GM23338 (cell line): ENCODE measurements at regions not wholly inside any gene's neighbourhood (a gene's known extent, or its start where the extent isn't known, plus 50 kb on each side); places are given as distances from the start of the nearest gene placed in this dataset.

Experiments used
- ATAC-seq: fragments of 200-7000 bp; cut with Tn5 transposase; 3 replicates; pipeline ENCODE4 v1.9.1; 2020
- DNase-seq: peaks from one replicate; pipeline ENCODE4 v3.0.0-alpha.2; 2015; ENCODE audit warnings: low spot score
- H2AFZ ChIP-seq: fragments of 200-600 bp; sonication (generic); 2 replicates; pipeline ENCODE4 v1.8.0; 2016; ENCODE audit warnings: antibody characterized with exemption, mild to moderate bottlenecking, moderate library complexity
- H3F3A ChIP-seq: fragments of 200-600 bp; sonication (generic); replicated peaks from 2 replicates; pipeline ENCODE4 v1.8.0; 2017; ENCODE audit warnings: antibody characterized with exemption, mixed run types, low read depth
- H3K27ac ChIP-seq: fragments of 200-600 bp; sonication (generic); 2 replicates; pipeline ENCODE4 v1.6.1; 2016; ENCODE audit warnings: low read depth
- H3K27me3 ChIP-seq: fragments of 200-600 bp; sonication (generic); 2 replicates; pipeline ENCODE4 v1.8.0; 2016; ENCODE audit warnings: mild to moderate bottlenecking, mixed run types, moderate library complexity; ENCODE audit not compliant: insufficient read depth
- H3K36me3 ChIP-seq: fragments of 200-600 bp; sonication (generic); 2 replicates; pipeline ENCODE4 v1.8.0; 2016; ENCODE audit warnings: mild to moderate bottlenecking; ENCODE audit not compliant: insufficient read depth
- H3K4me1 ChIP-seq: fragments of 200-600 bp; sonication (generic); 2 replicates; pipeline ENCODE4 v1.8.0; 2016; ENCODE audit warnings: mild to moderate bottlenecking, moderate library complexity; ENCODE audit not compliant: insufficient read depth
- H3K4me2 ChIP-seq: fragments of 200-600 bp; sonication (generic); 2 replicates; pipeline ENCODE4 v1.7.1; 2017; ENCODE audit warnings: mixed run types
- H3K4me3 ChIP-seq: fragments of 200-600 bp; sonication (generic); 2 replicates; pipeline ENCODE4 v1.6.1; 2016; ENCODE audit warnings: mixed run types
- H3K79me2 ChIP-seq: fragments of 200-600 bp; sonication (generic); replicated peaks from 2 replicates; pipeline ENCODE4 v1.8.0; 2017; ENCODE audit warnings: mild to moderate bottlenecking; ENCODE audit not compliant: insufficient read depth
- H3K9me2 ChIP-seq: fragments of 200-600 bp; sonication (generic); 2 replicates; pipeline ENCODE4 v1.8.0; 2017; ENCODE audit not compliant: insufficient read depth
- H4K20me1 ChIP-seq: fragments of 200-600 bp; sonication (generic); replicated peaks from 2 replicates; pipeline ENCODE4 v1.8.0; 2017; ENCODE audit warnings: mild to moderate bottlenecking; ENCODE audit not compliant: insufficient read depth
- H3K27ac Mint-ChIP-seq: 2 replicates; pipeline ENCODE4 v1.8.0; 2020; ENCODE audit warnings: inconsistent platforms, mild to moderate bottlenecking, moderate library complexity, mixed read lengths
- H3K27me3 Mint-ChIP-seq: 3 replicates; pipeline ENCODE4 v1.8.0; 2022; ENCODE audit warnings: low read depth, mild to moderate bottlenecking, moderate library complexity, mixed read lengths, inconsistent platforms; ENCODE audit not compliant: insufficient read depth, poor library complexity
- H3K36me3 Mint-ChIP-seq: 3 replicates; pipeline ENCODE4 v1.8.0; 2021; ENCODE audit warnings: low read depth, mild to moderate bottlenecking, inconsistent platforms, moderate library complexity, mixed read lengths
- H3K4me1 Mint-ChIP-seq: 3 replicates; pipeline ENCODE4 v1.8.0; 2020; ENCODE audit warnings: mild to moderate bottlenecking, inconsistent platforms, mixed read lengths
- H3K4me3 Mint-ChIP-seq: 3 replicates; pipeline ENCODE4 v1.8.0; 2021; ENCODE audit warnings: moderate library complexity, mild to moderate bottlenecking, inconsistent platforms, mixed read lengths
- H3K9me3 Mint-ChIP-seq: 3 replicates; pipeline ENCODE4 v1.8.0; 2020; ENCODE audit warnings: moderate library complexity, mild to moderate bottlenecking, inconsistent platforms, mixed read lengths
- CREB1 ChIP-seq: fragments of 250-450 bp; sonication (Bioruptor Pico); IDR thresholded peaks from 2 replicates; pipeline ENCODE4 v1.5.0; 2020; ENCODE audit warnings: low read depth, mild to moderate bottlenecking, moderate library complexity
- EZH2phosphoT487 ChIP-seq: fragments of 200-600 bp; sonication (generic); IDR thresholded peaks from one replicate; pipeline ENCODE4 v1.8.1; 2018; ENCODE audit warnings: antibody characterized with exemption; ENCODE audit not compliant: unreplicated experiment
- JUNB ChIP-seq: IDR thresholded peaks from one replicate; pipeline ENCODE4 v1.6.1; 2016; ENCODE audit warnings: antibody characterized with exemption; ENCODE audit not compliant: unreplicated experiment
- NANOG ChIP-seq: IDR thresholded peaks from 2 replicates; pipeline ENCODE4 v1.6.1; 2016; ENCODE audit warnings: antibody characterized with exemption, borderline replicate concordance
- POLR2AphosphoS5 ChIP-seq: IDR thresholded peaks from 2 replicates; pipeline ENCODE4 v1.6.1; 2016; ENCODE audit warnings: antibody characterized with exemption, low read depth
- TF ChIP-seq, protein P1 (sequence below): fragments of 250-450 bp; sonication (Bioruptor Pico); IDR thresholded peaks from 2 replicates; pipeline ENCODE4 v1.5.0; 2020; ENCODE audit warnings: mild to moderate bottlenecking, moderate library complexity

DNA sequence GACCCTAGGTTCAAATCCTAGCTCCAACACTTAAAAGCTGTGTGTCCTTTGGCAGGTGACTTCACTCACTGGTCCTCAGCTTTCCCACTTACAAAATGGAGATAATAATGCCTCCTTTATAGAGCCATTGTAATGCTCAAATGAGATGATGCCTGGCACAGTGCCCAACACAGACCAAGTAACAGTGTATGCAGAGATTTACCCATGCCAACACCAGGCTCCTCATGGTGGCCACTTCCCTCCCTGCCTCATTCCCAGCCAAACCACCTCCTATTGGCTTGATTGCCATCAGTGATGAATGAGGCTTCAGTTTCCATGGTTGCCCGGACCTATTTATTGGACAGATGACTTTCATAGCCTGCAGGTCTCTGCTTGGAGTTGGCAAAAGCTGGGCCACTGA is 469.4 kb downstream of the CDK5RAP2 start:
- Mint-ChIP-seq H3K9me3 (peaks cover 6% of the 10 kb centered on the region; the same call in 1 of the 3 replicates), H3K27me3 (peaks cover 1% of the 10 kb centered on the region)
- no peaks in the 10 kb centered on the region for H4K20me1 ChIP-seq

More for the DNA sequence above, 469.4 kb downstream of the CDK5RAP2 start:
- H2AFZ ChIP-seq = no peak overlapping the region
- H3K4me2 ChIP-seq = no peak overlapping the region
- Mint-ChIP-seq H3K36me3 (peaks cover 4% of the 10 kb centered on the region; the same call in 1 of the 3 replicates), H3K27ac (no peak overlapping the region), H3K4me1 (no peaks in the 10 kb centered on the region), H3K4me3 (no peak overlapping the region)
- no peaks in the 10 kb centered on the region for H3K4me1 ChIP-seq
- TF ChIP-seq EZH2phosphoT487 (no peak), NANOG (no peak), POLR2AphosphoS5 (no peak), CREB1 (CRISPR knock-in tag) (no peak), JUNB (no peak)
- TF ChIP-seq, protein P1, sequence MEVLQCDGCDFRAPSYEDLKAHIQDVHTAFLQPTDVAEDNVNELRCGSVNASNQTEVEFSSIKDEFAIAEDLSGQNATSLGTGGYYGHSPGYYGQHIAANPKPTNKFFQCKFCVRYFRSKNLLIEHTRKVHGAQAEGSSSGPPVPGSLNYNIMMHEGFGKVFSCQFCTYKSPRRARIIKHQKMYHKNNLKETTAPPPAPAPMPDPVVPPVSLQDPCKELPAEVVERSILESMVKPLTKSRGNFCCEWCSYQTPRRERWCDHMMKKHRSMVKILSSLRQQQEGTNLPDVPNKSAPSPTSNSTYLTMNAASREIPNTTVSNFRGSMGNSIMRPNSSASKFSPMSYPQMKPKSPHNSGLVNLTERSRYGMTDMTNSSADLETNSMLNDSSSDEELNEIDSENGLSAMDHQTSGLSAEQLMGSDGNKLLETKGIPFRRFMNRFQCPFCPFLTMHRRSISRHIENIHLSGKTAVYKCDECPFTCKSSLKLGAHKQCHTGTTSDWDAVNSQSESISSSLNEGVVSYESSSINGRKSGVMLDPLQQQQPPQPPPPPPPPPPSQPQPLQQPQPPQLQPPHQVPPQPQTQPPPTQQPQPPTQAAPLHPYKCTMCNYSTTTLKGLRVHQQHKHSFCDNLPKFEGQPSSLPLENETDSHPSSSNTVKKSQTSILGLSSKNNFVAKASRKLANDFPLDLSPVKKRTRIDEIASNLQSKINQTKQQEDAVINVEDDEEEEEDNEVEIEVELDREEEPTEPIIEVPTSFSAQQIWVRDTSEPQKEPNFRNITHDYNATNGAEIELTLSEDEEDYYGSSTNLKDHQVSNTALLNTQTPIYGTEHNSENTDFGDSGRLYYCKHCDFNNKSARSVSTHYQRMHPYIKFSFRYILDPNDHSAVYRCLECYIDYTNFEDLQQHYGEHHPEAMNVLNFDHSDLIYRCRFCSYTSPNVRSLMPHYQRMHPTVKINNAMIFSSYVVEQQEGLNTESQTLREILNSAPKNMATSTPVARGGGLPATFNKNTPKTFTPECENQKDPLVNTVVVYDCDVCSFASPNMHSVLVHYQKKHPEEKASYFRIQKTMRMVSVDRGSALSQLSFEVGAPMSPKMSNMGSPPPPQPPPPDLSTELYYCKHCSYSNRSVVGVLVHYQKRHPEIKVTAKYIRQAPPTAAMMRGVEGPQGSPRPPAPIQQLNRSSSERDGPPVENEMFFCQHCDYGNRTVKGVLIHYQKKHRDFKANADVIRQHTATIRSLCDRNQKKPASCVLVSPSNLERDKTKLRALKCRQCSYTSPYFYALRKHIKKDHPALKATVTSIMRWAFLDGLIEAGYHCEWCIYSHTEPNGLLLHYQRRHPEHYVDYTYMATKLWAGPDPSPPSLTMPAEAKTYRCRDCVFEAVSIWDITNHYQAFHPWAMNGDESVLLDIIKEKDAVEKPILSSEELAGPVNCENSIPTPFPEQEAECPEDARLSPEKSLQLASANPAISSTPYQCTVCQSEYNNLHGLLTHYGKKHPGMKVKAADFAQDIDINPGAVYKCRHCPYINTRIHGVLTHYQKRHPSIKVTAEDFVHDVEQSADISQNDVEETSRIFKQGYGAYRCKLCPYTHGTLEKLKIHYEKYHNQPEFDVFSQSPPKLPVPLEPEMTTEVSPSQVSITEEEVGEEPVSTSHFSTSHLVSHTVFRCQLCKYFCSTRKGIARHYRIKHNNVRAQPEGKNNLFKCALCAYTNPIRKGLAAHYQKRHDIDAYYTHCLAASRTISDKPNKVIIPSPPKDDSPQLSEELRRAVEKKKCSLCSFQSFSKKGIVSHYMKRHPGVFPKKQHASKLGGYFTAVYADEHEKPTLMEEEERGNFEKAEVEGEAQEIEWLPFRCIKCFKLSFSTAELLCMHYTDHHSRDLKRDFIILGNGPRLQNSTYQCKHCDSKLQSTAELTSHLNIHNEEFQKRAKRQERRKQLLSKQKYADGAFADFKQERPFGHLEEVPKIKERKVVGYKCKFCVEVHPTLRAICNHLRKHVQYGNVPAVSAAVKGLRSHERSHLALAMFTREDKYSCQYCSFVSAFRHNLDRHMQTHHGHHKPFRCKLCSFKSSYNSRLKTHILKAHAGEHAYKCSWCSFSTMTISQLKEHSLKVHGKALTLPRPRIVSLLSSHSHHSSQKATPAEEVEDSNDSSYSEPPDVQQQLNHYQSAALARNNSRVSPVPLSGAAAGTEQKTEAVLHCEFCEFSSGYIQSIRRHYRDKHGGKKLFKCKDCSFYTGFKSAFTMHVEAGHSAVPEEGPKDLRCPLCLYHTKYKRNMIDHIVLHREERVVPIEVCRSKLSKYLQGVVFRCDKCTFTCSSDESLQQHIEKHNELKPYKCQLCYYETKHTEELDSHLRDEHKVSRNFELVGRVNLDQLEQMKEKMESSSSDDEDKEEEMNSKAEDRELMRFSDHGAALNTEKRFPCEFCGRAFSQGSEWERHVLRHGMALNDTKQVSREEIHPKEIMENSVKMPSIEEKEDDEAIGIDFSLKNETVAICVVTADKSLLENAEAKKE (CRISPR knock-in tag) = no peak
- no peak overlapping the region for H3K4me3 ChIP-seq
- no peak for DNase-seq
- H3K27ac ChIP-seq = no peak overlapping the region
- H3K27me3 ChIP-seq = no peaks in the 10 kb centered on the region
- no peaks in the 10 kb centered on the region for H3K79me2 ChIP-seq
- ATAC-seq = no peak
- peaks cover 6% of the 10 kb centered on the region; the same call in 1 of the 2 replicates for H3K9me2 ChIP-seq
- no peaks in the 10 kb centered on the region for H3K36me3 ChIP-seq
- H3F3A ChIP-seq = no peaks in the 10 kb centered on the region
